Aorta (tissue), 5 donors: ENCODE measurements at regions not wholly inside any gene's neighbourhood (a gene's known extent, or its start where the extent isn't known, plus 50 kb on each side); places are given as distances from the start of the nearest gene placed in this dataset.
"Not testable (repeated sequence)": the region's sequence is repeated elsewhere in the genome, so short reads cannot be mapped to it uniquely, and the experiment has no call there.

Experiments
- ATAC-seq: fragments of 200-7000 bp; cut with Tn5 transposase; one replicate; pipeline ENCODE4 v1.9.1; 2022; ENCODE audit warnings: moderate library complexity; ENCODE audit not compliant: low FRiP score
- DNase-seq, 2 donors: peaks; one replicate each; pipeline ENCODE4 v3.0.0-alpha.2; 2020
- H3K27ac ChIP-seq, 2 donors: one replicate each; pipeline ENCODE4 v1.5.1; 2013; ENCODE audit warnings: low read length in 2 of 2, mild to moderate bottlenecking in 2 of 2, moderate library complexity in 2 of 2, control low read depth in 1 of 2, inconsistent platforms in 1 of 2, low read depth in 1 of 2
- H3K27me3 ChIP-seq, 2 donors: one replicate each; pipeline ENCODE4 v1.6.1; 2013; ENCODE audit warnings: control low read depth in 1 of 2, low read length in 1 of 2, mild to moderate bottlenecking in 1 of 2, moderate library complexity in 1 of 2; ENCODE audit not compliant: insufficient read depth in 2 of 2, control insufficient read depth in 1 of 2
- H3K36me3 ChIP-seq, 2 donors: one replicate each; pipeline ENCODE4 v1.6.1; 2013; ENCODE audit warnings: control low read depth in 1 of 2, low read length in 1 of 2, mild to moderate bottlenecking in 1 of 2; ENCODE audit not compliant: insufficient read depth in 2 of 2, control insufficient read depth in 1 of 2
- H3K4me1 ChIP-seq, 2 donors: one replicate each; pipeline ENCODE4 v1.6.1; 2013; ENCODE audit warnings: low read length in 2 of 2, control low read depth in 1 of 2, mild to moderate bottlenecking in 1 of 2, moderate library complexity in 1 of 2; ENCODE audit not compliant: insufficient read depth in 2 of 2, control insufficient read depth in 1 of 2
- H3K4me3 ChIP-seq, 2 donors: one replicate each; pipeline ENCODE4 v1.5.1; 2013; ENCODE audit warnings: low read length in 2 of 2, control low read depth in 1 of 2, mild to moderate bottlenecking in 1 of 2
- H3K9me3 ChIP-seq: one replicate; pipeline ENCODE4 v1.6.1; 2013; ENCODE audit warnings: mild to moderate bottlenecking, low read length; ENCODE audit not compliant: control insufficient read depth
- WGBS, 2 donors: extraction: QIAGEN DNeasy Blood & Tissue Kit; methylation state at CpG; one replicate each; pipeline ENCODE4 v1.1.7; 2013; 5-methylcytosine and 5-hydroxymethylcytosine counted together
- intact Hi-C, 2 donors: fragments of 100-400 bp; cut with DNase I; formaldehyde crosslinking; loops; one replicate each; pipeline versions ENCODE4 v1.14.2 to v1.15.0; 2022
- donor health status: healthy with polysubstance abuse.
- donor health status: Bipolar disorder and iron deficiency.
- donor health status: DM: no; HTN: no; CAD: no.
- donor health status: DM: no; HTN: no; CAD: no.
- donor health status: DM: yes; HTN: yes; CAD: no.

- H3K9me3 ChIP-seq, result no peaks in the 10 kb centered on the region
- DNase-seq (no peak), ATAC-seq (no peak)
- no peaks in the 10 kb centered on the region for H3K36me3 ChIP-seq
- no peaks in the 10 kb centered on the region for H3K4me1 ChIP-seq
- no peak overlapping the region for H3K4me3 ChIP-seq
- intact Hi-C loops, result no loop called here
- H3K27ac ChIP-seq, result no peak overlapping the region
- no peaks in the 10 kb centered on the region for H3K27me3 ChIP-seq
- WGBS, 2 donors, result 66 to 78% methylated on average over 2 of the region's 2 CpGs
Measured at GRCh38 chr3:35307296-35307695, 332.0 kb upstream of the ARPP21 start.

- not testable (repeated sequence) for H3K27me3 ChIP-seq
Measured at GRCh38 chr3:35316841-35317240, 322.5 kb upstream of the ARPP21 start.

GRCh38 chr3:35320646-35321407, 318.5 kb upstream of the ARPP21 start:
- ATAC-seq (no peak), DNase-seq (no peak)
- H3K4me3 ChIP-seq, result no peak overlapping the region
- no peak overlapping the region for H3K27ac ChIP-seq
- H3K36me3 ChIP-seq, result no peaks in the 10 kb centered on the region
- H3K4me1 ChIP-seq, result no peaks in the 10 kb centered on the region
- H3K27me3 ChIP-seq, result no peaks in the 10 kb centered on the region
- no peaks in the 10 kb centered on the region for H3K9me3 ChIP-seq
- WGBS, 2 donors, result 92 to 96% methylated on average over 1 of the region's 1 CpG
- intact Hi-C loops, result no loop called here

More at GRCh38 chr3:35316841-35317240, 322.5 kb upstream of the ARPP21 start:
- ATAC-seq, intact Hi-C loops, DNase-seq, H3K27ac ChIP-seq, H3K4me3 ChIP-seq, H3K4me1 ChIP-seq, H3K9me3 ChIP-seq, H3K36me3 ChIP-seq: not testable (repeated sequence)
- WGBS, 2 donors, result 96 to 97% methylated on average over 2 of the region's 2 CpGs

DNA sequence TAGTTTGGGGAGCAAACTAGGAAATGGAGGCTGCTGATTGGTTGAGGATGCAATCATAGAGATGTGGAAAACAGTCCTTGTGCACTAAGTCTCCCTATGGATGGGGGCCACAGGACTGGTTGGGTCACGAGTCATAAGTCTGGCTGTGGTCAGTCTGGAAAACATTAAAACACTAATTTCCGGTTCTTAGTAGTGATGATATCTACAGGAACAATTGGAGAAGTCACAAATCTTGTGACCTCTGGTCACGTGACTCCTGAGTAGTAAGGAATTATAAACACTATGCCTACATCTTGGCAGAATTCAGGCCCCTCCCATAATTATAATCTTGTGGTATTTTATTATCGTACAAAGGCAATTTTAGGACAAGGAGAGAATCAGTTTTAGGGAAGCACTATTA, 317.3 kb upstream of the ARPP21 start:
- no peaks in the 10 kb centered on the region for H3K36me3 ChIP-seq
- H3K27me3 ChIP-seq, result no peaks in the 10 kb centered on the region
- intact Hi-C loops, result no loop called here
- no peak overlapping the region for H3K4me3 ChIP-seq
- no peak for ATAC-seq
- H3K4me1 ChIP-seq, result no peaks in the 10 kb centered on the region
- no peaks in the 10 kb centered on the region for H3K9me3 ChIP-seq
- 51 to 53% methylated on average over 4 of the region's 4 CpGs for WGBS, 2 donors
- no peak for DNase-seq
- H3K27ac ChIP-seq, result no peak overlapping the region

- H3K27me3 ChIP-seq, result no peaks in the 10 kb centered on the region
- ATAC-seq, result no peak
- no peaks in the 10 kb centered on the region for H3K4me1 ChIP-seq
- no peak overlapping the region for H3K4me3 ChIP-seq
- no peak for DNase-seq
- H3K36me3 ChIP-seq, result no peaks in the 10 kb centered on the region
- no peaks in the 10 kb centered on the region for H3K9me3 ChIP-seq
- no peak overlapping the region for H3K27ac ChIP-seq
- intact Hi-C loops, result no loop called here
- WGBS, 2 donors, result 96 to 99% methylated on average over 3 of the region's 3 CpGs
Measured at GRCh38 chr3:35335703-35336102, 303.6 kb upstream of the ARPP21 start.

- Histone ChIP-seq H3K9me3 (no peaks in the 10 kb centered on the region), H3K4me1 (no peaks in the 10 kb centered on the region), H3K27me3 (no peaks in the 10 kb centered on the region), H3K4me3 (no peak overlapping the region), H3K27ac (no peak overlapping the region), H3K36me3 (no peaks in the 10 kb centered on the region)
- ATAC-seq (no peak), DNase-seq (no peak)
- intact Hi-C loops, result no loop called here
Measured at GRCh38 chr3:35336601-35337000, 302.7 kb upstream of the ARPP21 start.

GRCh38 chr3:35338186-35338585, 301.1 kb upstream of the ARPP21 start:
- ATAC-seq (no peak), DNase-seq (no peak)
- intact Hi-C loops, result no loop called here
- Histone ChIP-seq H3K27ac (no peak overlapping the region), H3K27me3 (no peaks in the 10 kb centered on the region), H3K4me3 (no peak overlapping the region), H3K36me3 (no peaks in the 10 kb centered on the region), H3K9me3 (no peaks in the 10 kb centered on the region), H3K4me1 (no peaks in the 10 kb centered on the region)
- 16 to 21% methylated on average over 2 of the region's 2 CpGs for WGBS, 2 donors

- Histone ChIP-seq H3K4me1 (peaks cover 0 to 6% of the 10 kb centered on the region in 2 donors), H3K27ac (no peak overlapping the region), H3K36me3 (no peaks in the 10 kb centered on the region), H3K9me3 (no peaks in the 10 kb centered on the region), H3K27me3 (no peaks in the 10 kb centered on the region), H3K4me3 (no peak overlapping the region)
- ATAC-seq (no peak), DNase-seq (no peak)
- intact Hi-C loops, result no loop called here
- 87 to 89% methylated on average over 1 of the region's 1 CpG for WGBS, 2 donors
Measured at GRCh38 chr3:35380196-35380595, 259.1 kb upstream of the ARPP21 start.

DNA sequence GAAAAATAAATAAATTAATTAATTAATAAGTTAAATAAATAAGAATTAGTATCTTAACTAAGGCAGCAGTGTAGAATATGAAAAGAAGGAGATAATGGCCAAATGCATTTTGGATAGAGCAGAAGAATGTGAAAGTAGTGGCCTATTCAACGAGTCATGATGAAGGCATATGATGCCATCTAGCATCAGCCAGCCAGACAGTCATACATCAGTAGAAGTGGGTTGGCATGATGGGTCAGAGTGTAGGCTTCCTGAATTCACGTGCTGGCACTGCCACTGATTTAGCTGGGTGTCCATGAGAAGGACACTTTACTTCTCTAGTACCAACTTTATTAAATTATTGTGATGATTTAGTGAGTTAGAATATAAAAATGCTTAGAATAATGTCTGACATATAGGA, 256.1 kb upstream of the ARPP21 start:
- Histone ChIP-seq H3K9me3 (no peaks in the 10 kb centered on the region), H3K36me3 (no peaks in the 10 kb centered on the region), H3K4me1 (peaks cover 0 to 6% of the 10 kb centered on the region in 2 donors), H3K27ac (no peak overlapping the region), H3K27me3 (no peaks in the 10 kb centered on the region), H3K4me3 (no peak overlapping the region)
- no peak for ATAC-seq
- intact Hi-C loops, result no loop called here
- DNase-seq, result no peak
- WGBS, 2 donors, result 74 to 81% methylated on average over 2 of the region's 2 CpGs
